PC-9 (cell line): ENCODE measurements at regions not wholly inside any gene's neighbourhood (a gene's known extent, or its start where the extent isn't known, plus 50 kb on each side); places are given as distances from the start of the nearest gene placed in this dataset.

Experiments
- BruUV-seq: library from RNA; stranded (reverse); fragments of 400-500 nt; replicated peaks from 2 replicates; lab custom pipeline; 2021; lab: Mats Ljungman, UMichigan
- CTCF ChIA-PET: fragments of 300-600 bp; sonication (Branson Sonifier 250); formaldehyde crosslinking; loops from one replicate; lab custom pipeline; 2022; ENCODE audit warnings: antibody characterized with exemption; lab: Charles Lee
- POLR2A ChIA-PET: fragments of 300-600 bp; sonication (Branson Sonifier 250); formaldehyde crosslinking; loops from one replicate; lab custom pipeline; 2022; ENCODE audit warnings: antibody characterized with exemption; ENCODE audit not compliant: unreplicated experiment; lab: Charles Lee
- DNase-seq, 2 experiments: peaks; one replicate each; pipeline versions ENCODE4 v3.0.0 to v3.0.0-alpha.2; 2015 to 2022; ENCODE audit warnings: mixed read lengths in 1 of 2
- H2AFZ ChIP-seq: fragments of 200-600 bp; sonication (generic); 2 replicates; pipeline ENCODE4 v1.8.1; 2017; ENCODE audit warnings: antibody characterized with exemption
- H3F3A ChIP-seq: fragments of 200-600 bp; sonication (generic); 2 replicates; pipeline ENCODE4 v1.8.1; 2017; ENCODE audit warnings: antibody characterized with exemption, mild to moderate bottlenecking, low read depth; ENCODE audit not compliant: insufficient read depth
- H3K27ac ChIP-seq: fragments of 200-600 bp; sonication (generic); 2 replicates; pipeline ENCODE4 v1.6.1; 2016; ENCODE audit warnings: mixed run types
- H3K27me3 ChIP-seq: fragments of 200-600 bp; sonication (generic); 2 replicates; pipeline ENCODE4 v1.6.1; 2016; ENCODE audit warnings: low read depth, mixed run types; ENCODE audit not compliant: insufficient read depth
- H3K36me3 ChIP-seq: fragments of 200-600 bp; sonication (generic); 2 replicates; pipeline ENCODE4 v1.6.1; 2016; ENCODE audit warnings: low read depth, mixed run types
- H3K4me1 ChIP-seq: fragments of 200-600 bp; sonication (generic); replicated peaks from 2 replicates; pipeline ENCODE4 v1.6.1; 2016; ENCODE audit warnings: mixed run types; ENCODE audit not compliant: insufficient read depth
- H3K4me2 ChIP-seq: fragments of 200-600 bp; sonication (generic); 2 replicates; pipeline ENCODE4 v1.6.1; 2017; ENCODE audit warnings: mixed run types
- H3K4me3 ChIP-seq: fragments of 200-600 bp; sonication (generic); 2 replicates; pipeline ENCODE4 v1.6.1; 2016; ENCODE audit warnings: mixed run types
- H3K79me2 ChIP-seq: fragments of 200-600 bp; sonication (generic); 2 replicates; pipeline ENCODE4 v1.6.1; 2017; ENCODE audit warnings: low read depth, mixed run types
- H3K9me2 ChIP-seq: fragments of 200-600 bp; sonication (generic); 2 replicates; pipeline ENCODE4 v1.8.1; 2017; ENCODE audit warnings: mild to moderate bottlenecking; ENCODE audit not compliant: insufficient read depth
- H3K9me3 ChIP-seq: fragments of 200-600 bp; sonication (generic); 2 replicates; pipeline ENCODE4 v1.8.1; 2016; ENCODE audit warnings: low read depth; ENCODE audit not compliant: insufficient read depth
- H4K20me1 ChIP-seq: fragments of 200-600 bp; sonication (generic); 2 replicates; pipeline ENCODE4 v1.8.1; 2017; ENCODE audit not compliant: insufficient read depth
- EZH2 ChIP-seq: fragments of 200-600 bp; sonication (generic); IDR thresholded peaks from 2 replicates; pipeline ENCODE4 v1.8.0; 2017; ENCODE audit warnings: antibody characterized with exemption, low read depth
- intact Hi-C: fragments of 100-400 bp; cut with micrococcal nuclease; formaldehyde crosslinking; loops from one replicate; pipeline ENCODE4 v1.10.0; 2022; ENCODE audit not compliant: unreplicated experiment
- TF ChIP-seq, protein P1 (sequence below): fragments of 200-600 bp; sonication (generic); conservative IDR thresholded peaks from 2 replicates; pipeline ENCODE4 v1.6.1; 2017; ENCODE audit warnings: mixed run types, antibody characterized with exemption, mild to moderate bottlenecking, moderate library complexity

DNA sequence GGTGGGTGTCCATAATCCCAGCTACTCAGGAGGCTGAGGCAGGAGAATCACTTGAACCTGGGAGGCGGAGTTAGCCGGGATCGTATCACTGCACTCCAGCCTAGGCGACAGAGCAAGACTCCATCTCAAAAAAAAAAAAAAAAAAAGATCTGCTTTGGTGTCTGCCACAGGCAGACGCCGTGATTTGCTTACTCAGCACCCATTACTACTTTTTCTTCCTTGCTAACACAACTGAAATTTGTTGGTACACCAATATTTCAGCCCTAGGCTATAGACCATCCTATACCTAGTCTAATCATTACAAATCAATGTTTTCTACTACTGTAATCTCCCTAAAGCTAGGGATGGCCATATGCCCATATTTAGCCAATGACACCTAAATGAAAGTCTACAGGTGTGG is 53.5 kb upstream of the PARD3 start:
- H3K36me3 ChIP-seq, result no peaks in the 10 kb centered on the region
- no peak overlapping the region for H3K27ac ChIP-seq
- no peaks in the 10 kb centered on the region for H3K27me3 ChIP-seq
- no peaks in the 10 kb centered on the region for H3K4me1 ChIP-seq
- POLR2A ChIA-PET, result no interaction called here
- intact Hi-C loops, result no loop called here
- H3K9me2 ChIP-seq, result no peaks in the 10 kb centered on the region
- no peaks in the 10 kb centered on the region for H3F3A ChIP-seq
- H2AFZ ChIP-seq, result no peak overlapping the region
- H4K20me1 ChIP-seq, result no peaks in the 10 kb centered on the region
- no peak overlapping the region for H3K4me2 ChIP-seq
- no TSS peak for BruUV-seq
- CTCF ChIA-PET, result no interaction called here
- no peaks in the 10 kb centered on the region for H3K79me2 ChIP-seq
- no peak for DNase-seq
- TF ChIP-seq EZH2, result no peak
- TF ChIP-seq, protein P1, sequence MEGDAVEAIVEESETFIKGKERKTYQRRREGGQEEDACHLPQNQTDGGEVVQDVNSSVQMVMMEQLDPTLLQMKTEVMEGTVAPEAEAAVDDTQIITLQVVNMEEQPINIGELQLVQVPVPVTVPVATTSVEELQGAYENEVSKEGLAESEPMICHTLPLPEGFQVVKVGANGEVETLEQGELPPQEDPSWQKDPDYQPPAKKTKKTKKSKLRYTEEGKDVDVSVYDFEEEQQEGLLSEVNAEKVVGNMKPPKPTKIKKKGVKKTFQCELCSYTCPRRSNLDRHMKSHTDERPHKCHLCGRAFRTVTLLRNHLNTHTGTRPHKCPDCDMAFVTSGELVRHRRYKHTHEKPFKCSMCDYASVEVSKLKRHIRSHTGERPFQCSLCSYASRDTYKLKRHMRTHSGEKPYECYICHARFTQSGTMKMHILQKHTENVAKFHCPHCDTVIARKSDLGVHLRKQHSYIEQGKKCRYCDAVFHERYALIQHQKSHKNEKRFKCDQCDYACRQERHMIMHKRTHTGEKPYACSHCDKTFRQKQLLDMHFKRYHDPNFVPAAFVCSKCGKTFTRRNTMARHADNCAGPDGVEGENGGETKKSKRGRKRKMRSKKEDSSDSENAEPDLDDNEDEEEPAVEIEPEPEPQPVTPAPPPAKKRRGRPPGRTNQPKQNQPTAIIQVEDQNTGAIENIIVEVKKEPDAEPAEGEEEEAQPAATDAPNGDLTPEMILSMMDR, result no peak
- H3K9me3 ChIP-seq, result no peaks in the 10 kb centered on the region
- H3K4me3 ChIP-seq, result no peak overlapping the region

- Histone ChIP-seq H2AFZ (no peak overlapping the region), H4K20me1 (no peaks in the 10 kb centered on the region), H3K4me2 (no peak overlapping the region), H3K27me3 (no peaks in the 10 kb centered on the region), H3K9me3 (no peaks in the 10 kb centered on the region), H3K4me3 (no peak overlapping the region), H3F3A (no peaks in the 10 kb centered on the region), H3K27ac (no peak overlapping the region), H3K9me2 (no peaks in the 10 kb centered on the region), H3K79me2 (no peaks in the 10 kb centered on the region), H3K36me3 (no peaks in the 10 kb centered on the region), H3K4me1 (no peaks in the 10 kb centered on the region)
- DNase-seq, result no peak
- TF ChIP-seq, protein P1, result no peak
- no peak for TF ChIP-seq EZH2
- ChIA-PET CTCF (no interaction called here), POLR2A (no interaction called here)
- no TSS peak for BruUV-seq
- intact Hi-C loops, result no loop called here
These were observed 51.8 kb upstream of the PARD3 start for GRCh38 chr10:34866848-34867247.
